SK-N-DZ (cell line): ENCODE measurements at regions not wholly inside any gene's neighbourhood (a gene's known extent, or its start where the extent isn't known, plus 50 kb on each side); places are given as distances from the start of the nearest gene placed in this dataset.

Experiments
- DNase-seq: peaks from one replicate; pipeline ENCODE4 v3.0.0-alpha.2; 2015; ENCODE audit warnings: low spot score

DNA sequence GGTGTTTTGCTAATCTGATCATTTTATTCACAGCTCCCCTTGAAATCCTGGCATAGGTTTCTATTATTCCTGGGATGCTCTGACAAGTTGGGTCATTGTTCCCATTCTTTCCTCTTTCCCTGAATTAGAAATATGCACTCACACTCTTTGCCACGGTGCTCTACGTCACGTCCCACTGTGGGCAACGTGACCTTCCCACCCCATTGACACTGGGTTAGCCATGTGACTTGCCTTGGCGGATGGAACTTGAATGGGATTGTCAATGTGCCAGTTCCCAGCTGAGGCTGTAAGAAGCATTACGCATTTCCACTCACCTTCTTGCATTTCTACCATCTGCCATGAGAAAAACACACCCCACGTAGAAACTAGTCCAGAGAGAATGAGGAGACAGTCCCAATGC, 492.4 kb downstream of the SHISA9 start:
- DNase-seq, result no peak

DNA sequence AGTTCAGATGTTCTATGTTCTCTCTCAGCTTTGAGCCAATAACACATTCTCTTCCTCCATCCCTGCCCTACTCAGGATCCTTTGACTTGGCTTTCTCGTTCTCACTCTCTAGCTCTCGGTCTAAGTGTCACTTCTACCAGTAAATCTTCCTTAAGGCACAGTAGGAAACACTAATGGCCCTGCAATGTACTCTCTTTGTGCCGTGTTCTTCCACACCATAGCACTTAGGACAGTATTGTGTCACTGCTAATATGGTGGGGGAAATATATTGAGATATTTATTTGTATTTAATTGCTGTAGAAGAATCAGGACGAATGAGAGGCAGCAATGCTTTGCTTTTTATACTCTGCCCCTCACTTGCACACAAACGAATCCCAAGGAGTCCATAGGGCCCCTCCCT, 493.1 kb downstream of the SHISA9 start:
- no peak for DNase-seq

DNA sequence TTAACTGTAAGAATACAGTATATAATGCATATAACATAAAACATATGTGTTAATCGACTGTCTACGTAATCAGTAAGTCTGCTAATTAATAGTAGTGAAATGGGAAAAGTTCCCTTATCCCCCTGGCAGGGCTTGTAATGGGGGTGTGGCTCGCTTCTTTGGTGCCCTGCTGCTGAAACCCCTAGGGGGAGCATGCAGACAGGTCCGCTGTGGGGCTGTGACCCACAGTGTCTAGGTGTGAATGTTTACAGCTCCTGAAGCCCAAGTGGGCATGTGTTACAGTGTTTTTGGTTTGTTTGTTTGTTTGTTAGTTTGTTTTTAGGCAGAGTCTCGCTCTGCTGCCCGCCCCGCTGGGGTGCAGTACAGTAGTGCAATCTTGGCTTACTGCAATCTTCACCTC, 495.7 kb downstream of the SHISA9 start:
- no peak for DNase-seq

DNA sequence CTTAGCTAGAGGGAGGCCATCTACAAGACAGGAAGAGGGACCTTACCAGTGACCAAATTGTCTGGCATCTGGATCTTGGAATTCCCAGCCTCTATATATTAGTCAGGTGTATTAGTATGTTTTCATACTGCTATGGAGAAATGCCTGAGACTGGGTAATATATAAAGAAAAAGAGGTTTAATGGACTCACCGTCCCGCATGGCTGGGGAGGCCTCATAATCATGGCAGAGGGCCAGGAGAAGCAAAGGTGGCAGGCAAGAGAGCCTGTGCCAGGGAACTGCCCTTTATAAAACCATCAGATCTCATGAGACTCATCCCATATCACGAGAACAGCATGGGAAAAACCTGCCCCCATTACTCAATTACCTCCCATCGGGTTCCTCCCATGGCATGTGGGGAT, 500.2 kb downstream of the SHISA9 start:
- no peak for DNase-seq

DNA sequence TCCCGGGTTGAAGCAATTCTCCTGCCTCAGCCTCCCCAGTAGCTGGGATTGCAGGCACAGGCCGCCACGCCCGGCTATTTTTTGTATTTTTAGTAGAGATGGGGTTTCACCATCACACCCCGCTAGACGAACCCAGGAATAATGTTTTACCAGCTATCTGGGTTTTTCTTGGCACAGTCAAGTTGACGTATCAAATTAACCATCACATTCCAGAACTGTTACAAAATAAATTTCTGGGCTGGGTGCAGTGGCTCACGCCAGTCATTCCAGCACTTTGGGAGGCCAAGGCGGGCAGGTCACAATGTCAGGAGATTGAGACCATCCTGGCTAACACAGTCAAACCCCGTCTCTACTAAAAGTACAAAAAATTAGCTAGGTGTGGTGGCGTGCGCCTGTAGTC, 501.2 kb downstream of the SHISA9 start:
- DNase-seq, result no peak

DNA sequence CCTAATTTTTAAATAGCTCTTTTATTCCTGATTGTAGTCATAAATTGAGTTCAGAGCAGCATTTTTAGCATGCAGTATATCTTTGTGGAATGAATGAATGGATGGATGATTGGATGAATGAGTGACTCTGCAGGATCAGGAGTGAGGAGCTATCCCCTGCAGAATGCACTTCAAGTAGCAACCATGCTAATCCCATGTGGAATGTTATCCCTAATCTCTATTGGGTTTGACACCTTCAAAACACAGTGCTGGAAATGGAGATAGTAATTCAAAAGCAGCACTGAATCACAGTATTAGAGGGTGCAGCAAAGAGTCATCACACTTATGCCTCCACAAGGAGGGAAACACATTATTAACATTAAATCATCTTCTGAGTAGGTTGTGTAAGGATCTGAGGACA, 501.9 kb downstream of the SHISA9 start:
- DNase-seq, result no peak

DNA sequence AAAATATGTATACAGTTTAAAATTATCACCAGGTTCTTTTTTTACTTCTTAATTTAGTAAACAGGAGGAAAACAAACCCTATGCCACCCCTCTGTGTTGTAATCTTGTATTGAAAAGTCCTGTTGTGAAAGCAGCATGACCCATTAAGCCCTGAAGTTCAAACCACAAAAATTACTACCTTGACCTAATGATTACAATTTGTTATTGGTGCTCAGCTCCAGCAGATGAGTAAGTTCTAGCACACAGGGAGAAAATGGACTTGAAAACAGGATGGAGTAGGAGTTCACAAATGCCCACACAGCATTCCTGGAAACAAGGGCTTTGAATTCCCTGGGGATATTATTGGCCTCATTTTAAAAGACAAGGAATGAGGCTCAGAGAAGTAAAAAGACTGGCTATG, 505.8 kb upstream of the ERCC4 start:
- DNase-seq, result no peak

DNA sequence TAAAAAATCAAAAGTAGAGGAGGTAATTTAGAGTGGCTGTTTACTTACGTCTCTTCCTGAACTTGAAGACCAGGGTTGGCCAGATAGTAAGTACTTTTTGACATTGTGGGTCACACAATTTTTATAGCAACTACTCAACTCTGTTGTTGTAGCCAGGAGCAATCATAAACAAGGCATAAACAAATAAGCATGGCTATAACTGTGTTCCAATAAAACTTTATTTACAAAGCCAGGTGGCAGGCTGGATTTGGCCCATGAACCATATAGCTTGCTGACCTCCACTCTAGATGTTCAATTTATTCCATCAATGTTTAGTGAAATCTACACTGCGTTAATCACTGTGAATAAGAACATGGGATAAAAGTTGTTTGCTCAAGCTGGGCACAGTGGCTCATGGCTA, 500.4 kb upstream of the ERCC4 start:
- no peak for DNase-seq

DNA sequence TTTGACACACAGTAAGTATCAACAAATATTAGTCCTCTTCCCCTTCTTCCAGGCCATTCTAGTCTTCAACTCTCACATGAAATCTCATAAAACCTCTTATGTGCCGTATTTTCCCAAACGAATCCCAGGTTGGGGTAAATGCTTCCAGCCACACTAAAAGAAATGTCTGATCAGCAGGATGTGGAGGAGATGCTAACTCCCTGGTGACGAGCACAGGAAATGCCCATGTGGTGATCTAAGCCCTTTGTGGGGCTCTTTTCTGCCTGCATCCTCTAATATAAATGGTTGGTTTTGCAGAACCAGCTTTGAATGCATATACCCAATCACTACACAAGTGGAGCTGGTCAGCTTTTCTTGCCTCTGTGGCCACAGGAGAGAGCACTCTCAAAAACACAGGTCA, 498.2 kb upstream of the ERCC4 start:
- DNase-seq, result no peak

DNA sequence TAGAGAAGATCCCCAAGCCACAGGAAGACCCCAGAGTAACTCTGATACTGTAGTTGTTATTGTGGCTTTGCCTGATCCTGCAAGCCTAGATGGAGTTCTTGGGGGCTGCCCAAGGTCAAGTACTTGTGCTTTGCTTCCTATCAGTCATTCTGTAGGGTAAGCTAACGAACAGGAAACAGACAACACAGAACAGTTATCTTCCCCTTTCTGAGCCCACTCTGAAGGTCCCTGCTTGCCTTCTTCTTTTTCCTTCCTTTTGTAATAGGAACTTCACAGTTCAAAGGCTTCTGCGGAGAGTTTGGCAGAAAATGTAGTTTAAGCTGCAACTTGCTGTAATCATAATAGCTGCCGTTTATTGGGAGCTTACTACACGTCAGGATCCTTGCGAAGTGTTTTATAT, 494.1 kb upstream of the ERCC4 start:
- DNase-seq, result no peak

DNA sequence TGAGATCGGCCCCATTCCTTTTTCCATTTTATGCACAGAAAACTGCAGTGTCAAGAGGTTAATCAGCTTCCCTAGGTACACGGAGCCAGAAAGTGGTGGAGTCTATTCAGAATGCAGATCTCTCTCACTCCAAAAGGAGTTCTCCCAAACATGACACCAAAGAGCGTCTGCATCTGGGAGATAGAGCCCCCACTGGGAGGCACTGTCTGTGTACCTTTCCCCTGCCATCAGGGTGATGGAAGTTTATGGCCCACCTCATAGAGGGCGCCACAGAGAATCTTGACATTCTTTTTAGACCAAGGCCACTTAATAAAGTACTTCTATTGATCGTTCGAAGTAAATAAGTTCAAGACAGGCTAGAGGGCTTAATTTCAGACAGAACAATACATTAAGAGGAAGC, 493.7 kb upstream of the ERCC4 start:
- no peak for DNase-seq

DNA sequence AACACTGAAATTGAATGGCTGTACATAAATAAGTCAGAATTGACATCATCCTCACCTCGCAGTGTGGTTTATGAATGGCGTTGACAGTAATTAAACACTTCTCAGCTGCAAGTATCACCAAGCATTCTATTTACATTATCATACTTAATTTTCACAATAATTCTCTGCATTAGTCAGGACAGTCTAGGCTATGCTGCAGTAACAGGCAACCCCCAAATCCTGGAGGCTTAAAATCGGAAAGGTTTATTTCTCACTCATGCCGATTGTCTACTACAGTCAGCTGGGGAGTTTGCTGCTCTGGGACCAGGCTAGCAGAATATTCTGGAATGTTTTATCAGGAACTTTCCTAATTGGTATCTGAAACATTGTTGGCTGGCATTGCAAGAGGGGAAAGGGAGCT, 493.2 kb upstream of the ERCC4 start:
- no peak for DNase-seq

DNA sequence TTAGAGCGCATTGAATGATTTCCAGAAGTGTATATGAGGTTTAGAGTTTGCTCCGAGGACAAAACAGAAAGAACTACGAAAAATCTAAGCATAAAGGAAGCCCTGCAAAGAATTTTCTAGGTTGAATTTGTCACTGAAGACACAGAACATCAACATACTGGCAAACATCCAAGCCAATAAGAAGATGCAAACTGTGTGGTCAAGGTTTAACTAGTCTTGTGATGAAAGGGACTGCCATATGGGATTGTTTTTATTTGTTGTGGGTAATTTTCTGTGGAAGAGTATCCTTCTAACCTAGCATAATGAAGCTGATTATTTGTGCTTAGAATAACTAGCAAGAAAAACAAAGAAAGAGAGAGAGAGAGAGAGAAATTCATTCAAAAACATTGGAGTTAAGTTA, 492.0 kb upstream of the ERCC4 start:
- no peak for DNase-seq

DNA sequence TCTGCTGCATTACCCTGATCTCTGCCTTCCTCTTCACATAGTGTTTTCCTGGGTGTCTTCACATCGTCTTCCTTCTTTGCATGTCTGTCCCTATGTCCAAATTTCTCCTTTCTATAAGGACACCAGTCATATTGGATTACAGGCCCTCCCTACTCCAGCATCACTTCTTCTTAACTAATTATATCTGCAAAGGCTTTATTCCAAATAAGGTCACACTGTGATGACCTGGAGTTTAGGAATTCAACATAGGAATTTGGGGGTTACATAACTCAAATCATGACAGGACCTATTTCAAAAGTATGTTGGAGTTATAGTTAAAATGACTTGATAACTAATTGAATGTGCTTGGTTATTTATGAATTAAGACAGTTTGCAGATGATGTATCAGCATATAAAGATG, 490.5 kb upstream of the ERCC4 start:
- no peak for DNase-seq

DNA sequence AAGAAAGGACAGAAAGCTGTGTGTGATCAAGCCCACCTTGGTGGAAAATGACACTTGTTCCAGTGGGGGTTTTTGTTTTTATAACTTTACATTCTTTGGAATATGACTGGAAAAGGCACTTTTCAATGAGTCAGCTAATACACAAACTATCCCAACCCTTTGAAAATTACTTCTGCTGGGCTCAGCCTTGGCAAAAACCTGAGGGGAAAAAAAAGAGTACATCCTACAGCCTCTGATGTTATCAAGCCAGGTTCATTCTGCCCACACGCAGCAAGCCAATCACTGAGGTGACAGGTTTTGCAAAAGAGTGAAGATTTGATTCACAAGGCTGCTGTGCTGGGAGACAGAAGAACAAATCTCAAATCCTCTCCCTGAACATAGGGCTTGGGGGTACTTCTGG, 484.5 kb upstream of the ERCC4 start:
- no peak for DNase-seq

DNA sequence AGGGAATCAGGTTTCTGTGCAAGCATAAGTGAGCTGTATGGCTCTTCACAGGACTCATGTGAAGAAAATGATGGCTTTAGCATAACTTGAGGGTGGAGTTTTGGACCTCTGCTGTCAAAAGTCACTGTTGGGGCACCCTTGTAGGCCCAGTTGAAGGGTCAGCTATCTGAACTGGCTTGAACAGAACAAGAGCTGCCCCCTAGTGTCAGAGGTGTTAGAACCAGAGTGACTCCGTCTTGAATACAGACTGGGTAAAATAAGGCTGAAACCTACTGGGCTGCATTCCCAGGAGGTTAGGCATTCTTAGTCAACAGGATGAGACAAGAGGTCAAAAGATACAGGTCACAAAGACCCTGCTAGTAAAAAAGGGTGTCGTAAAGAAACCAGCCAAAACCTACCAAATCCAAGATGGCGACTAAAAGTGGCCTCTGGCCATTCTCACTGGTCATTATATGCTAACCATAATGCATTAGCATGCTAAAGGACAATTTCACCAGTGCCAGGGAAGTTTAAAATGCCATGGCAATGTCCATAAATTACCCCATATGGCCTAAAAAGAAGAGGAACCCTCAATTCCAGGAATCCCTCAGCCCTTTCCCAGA, 484.0 kb upstream of the ERCC4 start:
- DNase-seq, result no peak

DNA sequence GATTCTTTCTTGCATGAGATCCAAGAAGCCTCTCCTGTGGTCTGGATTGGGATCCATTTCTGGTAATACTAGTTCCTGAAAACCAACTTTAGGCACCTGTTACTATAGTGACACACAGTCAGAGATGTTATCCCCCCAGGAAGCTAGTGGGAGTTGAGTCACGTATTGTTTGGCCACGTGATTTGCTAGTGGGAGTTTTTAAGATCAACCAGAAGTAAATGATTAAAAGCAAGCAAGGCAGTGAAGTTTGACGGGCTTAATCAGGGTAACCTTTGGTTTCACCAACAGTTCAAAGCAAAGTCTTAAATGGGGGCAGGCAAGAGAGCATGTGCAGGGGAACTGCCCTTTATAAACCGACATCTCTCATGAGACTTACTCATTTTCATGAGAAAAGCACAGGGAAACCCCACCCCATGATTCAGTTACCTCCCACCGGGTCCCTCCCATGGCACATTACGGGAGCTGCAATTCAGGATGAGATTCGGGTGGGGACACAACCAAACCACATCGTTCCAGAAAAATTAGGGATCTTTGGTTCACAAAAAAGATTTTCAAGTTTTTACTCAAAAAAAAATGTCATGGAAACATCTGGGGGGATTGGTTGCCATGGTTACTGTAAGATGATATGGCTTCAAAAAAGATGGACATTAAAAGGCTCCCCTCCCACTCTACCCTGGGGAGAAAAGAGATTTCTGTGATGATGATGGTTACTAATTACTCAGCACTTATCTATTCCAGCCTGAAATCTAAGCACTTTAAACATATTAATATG, 483.1 kb upstream of the ERCC4 start:
- no peak for DNase-seq

DNA sequence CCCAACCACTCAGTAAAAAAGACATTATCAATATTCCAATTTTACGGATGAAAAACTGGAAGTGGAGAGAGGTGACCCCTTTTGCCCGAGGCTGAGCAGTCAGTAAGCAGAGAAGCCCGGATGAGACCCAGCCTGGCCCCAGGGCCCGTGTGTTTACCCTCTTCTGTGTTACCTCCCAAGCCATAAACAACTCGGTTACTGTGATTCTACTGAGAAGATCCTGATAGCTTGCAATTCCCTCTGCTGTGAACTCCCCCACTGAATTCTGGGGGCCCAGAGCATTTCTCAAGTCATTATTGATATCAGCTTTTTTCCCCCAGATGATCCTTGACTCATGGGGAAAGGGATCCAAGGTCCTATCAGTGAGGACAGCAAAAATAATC, 482.6 kb upstream of the ERCC4 start:
- no peak for DNase-seq

DNA sequence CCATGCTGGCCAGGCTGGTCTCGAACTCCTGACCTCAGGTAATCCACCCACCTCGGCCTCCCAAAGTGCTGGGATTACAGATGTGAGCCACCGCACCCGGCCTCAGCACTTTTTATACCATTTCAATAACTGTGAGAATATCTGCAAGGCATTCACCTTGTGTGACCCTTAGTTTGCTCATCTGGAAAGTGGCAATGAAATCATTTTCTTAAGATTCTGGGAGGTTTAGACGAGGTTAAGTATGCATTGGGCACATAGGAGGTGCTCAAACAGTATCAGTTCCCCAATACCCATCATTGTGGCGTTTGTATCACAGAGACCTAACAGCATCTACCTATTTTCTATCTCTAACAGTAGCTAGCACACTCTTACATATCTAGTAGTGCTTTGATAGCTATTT, 481.9 kb upstream of the ERCC4 start:
- DNase-seq, result no peak

DNA sequence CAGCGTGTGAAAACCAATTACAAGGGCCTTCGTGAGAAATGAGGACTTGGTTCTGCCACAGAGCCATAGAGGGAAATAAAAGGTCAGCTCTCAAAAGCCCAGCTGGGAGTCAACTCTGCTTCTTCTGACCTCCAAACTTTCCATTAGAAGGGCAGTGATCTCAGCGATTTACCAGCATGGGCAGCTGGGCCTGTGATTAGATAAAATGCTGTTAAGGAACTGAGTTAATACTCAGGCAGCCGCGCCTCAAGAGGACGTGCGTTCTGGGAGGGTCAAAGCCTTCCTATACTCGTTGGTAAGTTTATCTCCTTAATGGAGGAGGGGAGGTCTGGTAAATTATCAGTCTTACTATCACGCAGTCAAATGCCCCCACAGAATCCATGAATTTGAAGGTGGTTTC, 480.2 kb upstream of the ERCC4 start:
- DNase-seq, result no peak

DNA sequence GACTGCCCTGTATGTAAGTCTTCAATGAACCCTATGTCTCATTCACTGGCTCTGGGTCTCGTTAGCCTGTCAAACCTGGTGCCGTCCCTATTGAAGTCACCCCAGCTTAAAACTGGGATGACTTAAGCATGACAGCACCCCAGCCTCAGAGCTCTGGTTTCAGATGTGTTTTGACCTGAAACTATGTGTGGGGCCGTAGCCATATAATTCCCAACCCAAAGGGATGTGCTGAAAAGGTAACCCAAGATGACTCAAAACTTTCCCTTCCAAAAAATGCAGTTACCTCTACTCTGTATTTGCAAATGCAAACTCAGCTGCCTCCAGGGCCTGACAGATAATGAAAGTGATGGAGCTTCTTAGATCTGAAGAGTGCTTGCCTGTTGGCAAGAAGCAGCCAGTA, 478.3 kb upstream of the ERCC4 start:
- DNase-seq, result no peak

DNA sequence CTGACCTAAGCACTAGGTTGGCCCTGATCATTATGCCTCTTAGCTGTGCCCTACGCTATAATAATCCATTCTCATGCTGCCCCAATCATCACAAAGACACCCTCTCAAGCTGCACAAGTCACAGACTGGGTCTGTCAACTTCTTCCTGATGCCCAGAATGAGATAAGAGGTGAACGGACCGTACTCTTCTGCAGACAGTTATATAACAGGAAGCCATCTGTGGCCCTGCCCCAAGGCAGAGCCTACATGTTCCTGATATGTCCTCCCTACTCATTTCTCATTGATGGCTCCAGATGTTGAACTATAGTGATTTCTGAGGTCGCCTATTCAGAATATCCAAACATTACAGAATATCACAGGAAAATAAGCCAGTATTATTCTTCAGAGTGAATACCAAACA, 471.6 kb upstream of the ERCC4 start:
- DNase-seq, result no peak

DNA sequence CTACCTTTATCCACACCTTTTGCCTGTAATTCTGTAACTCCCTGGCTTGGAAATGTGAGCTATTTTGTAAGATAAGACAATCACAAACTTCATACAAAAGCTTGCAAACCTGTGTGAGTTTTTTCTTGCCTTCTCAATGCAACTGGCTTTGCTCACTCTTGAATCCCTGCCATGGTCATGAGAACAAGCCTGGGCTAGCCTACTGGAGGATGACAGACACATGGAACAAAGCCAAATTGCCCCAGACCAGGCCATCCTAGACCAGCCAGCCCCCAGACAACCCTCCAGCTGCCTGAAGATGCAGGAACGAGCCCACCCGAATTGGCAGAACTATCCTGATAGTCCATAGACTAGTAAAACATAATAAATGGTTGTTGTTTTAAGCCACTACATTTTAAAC, 466.6 kb upstream of the ERCC4 start:
- no peak for DNase-seq
